ENCODE measurements at regions not wholly inside any gene's neighbourhood (a gene's known extent, or its start where the extent isn't known, plus 50 kb on each side); places are given as distances from the start of the nearest gene placed in this dataset.

GRCh38 chr3:144235489-144235888 is 263.9 kb downstream of the DIPK2A start:
- DNase-seq: no peak

- DNase-seq: no peak
Measured at GRCh38 chr3:144237351-144237750, 265.7 kb downstream of the DIPK2A start.

- DNase-seq: no peak
Measured at GRCh38 chr3:144241404-144241803, 269.8 kb downstream of the DIPK2A start.

- no peak for DNase-seq
Measured at GRCh38 chr3:144242747-144243146, 271.1 kb downstream of the DIPK2A start.

GRCh38 chr3:144244662-144245061 is 273.0 kb downstream of the DIPK2A start:
- no peak for DNase-seq

- no peak for DNase-seq
Measured at GRCh38 chr3:144252896-144253295, 281.3 kb downstream of the DIPK2A start.

GRCh38 chr3:144257381-144257780 is 285.8 kb downstream of the DIPK2A start:
- no peak for DNase-seq

- no peak for DNase-seq
Measured at GRCh38 chr3:144259267-144259666, 287.6 kb downstream of the DIPK2A start.

- no peak for DNase-seq
Measured at GRCh38 chr3:144263706-144264105, 292.1 kb downstream of the DIPK2A start.

- no peak for DNase-seq
Measured at GRCh38 chr3:144264350-144264749, 292.7 kb downstream of the DIPK2A start.

- no peak for DNase-seq
Measured at GRCh38 chr3:144264794-144265193, 293.2 kb downstream of the DIPK2A start.

GRCh38 chr3:144265542-144266100 is 294.0 kb downstream of the DIPK2A start:
- no peak for DNase-seq

- no peak for DNase-seq
Measured at GRCh38 chr3:144270100-144270499, 298.5 kb downstream of the DIPK2A start.

GRCh38 chr3:144272680-144273079 is 301.1 kb downstream of the DIPK2A start:
- DNase-seq: no peak

GRCh38 chr3:144273601-144274000 is 302.0 kb downstream of the DIPK2A start:
- DNase-seq: no peak

GRCh38 chr3:144275005-144275404 is 303.4 kb downstream of the DIPK2A start:
- DNase-seq: no peak

- no peak for DNase-seq
Measured at GRCh38 chr3:144282313-144282712, 310.7 kb downstream of the DIPK2A start.

GRCh38 chr3:144286235-144286910 is 314.8 kb downstream of the DIPK2A start:
- no peak for DNase-seq

GRCh38 chr3:144287001-144287400 is 315.4 kb downstream of the DIPK2A start:
- no peak for DNase-seq

- no peak for DNase-seq
Measured at GRCh38 chr3:144289057-144289456, 317.4 kb downstream of the DIPK2A start.

- DNase-seq: no peak
Measured at GRCh38 chr3:144294659-144295538, 323.3 kb downstream of the DIPK2A start.

- no peak for DNase-seq
Measured at GRCh38 chr3:144295613-144296012, 324.0 kb downstream of the DIPK2A start.

- no peak for DNase-seq
Measured at GRCh38 chr3:144296808-144297207, 325.2 kb downstream of the DIPK2A start.

- DNase-seq: no peak
Measured at GRCh38 chr3:144301863-144302262, 330.2 kb downstream of the DIPK2A start.
